GM23338 (cell line): ENCODE measurements at regions not wholly inside any gene's neighbourhood (a gene's known extent, or its start where the extent isn't known, plus 50 kb on each side); places are given as distances from the start of the nearest gene placed in this dataset.

Source experiments
- CREB1 ChIP-seq: fragments of 250-450 bp; sonication (Bioruptor Pico); IDR thresholded peaks from 2 replicates; pipeline ENCODE4 v1.5.0; 2020; ENCODE audit warnings: low read depth, mild to moderate bottlenecking, moderate library complexity
- EZH2 ChIP-seq: fragments of 200-600 bp; sonication (generic); IDR thresholded peaks from one replicate; pipeline ENCODE4 v1.8.0; 2017; ENCODE audit warnings: antibody characterized with exemption, mild to moderate bottlenecking, low read depth; ENCODE audit not compliant: unreplicated experiment
- EZH2phosphoT487 ChIP-seq: fragments of 200-600 bp; sonication (generic); IDR thresholded peaks from one replicate; pipeline ENCODE4 v1.8.1; 2018; ENCODE audit warnings: antibody characterized with exemption; ENCODE audit not compliant: unreplicated experiment
- JUNB ChIP-seq: IDR thresholded peaks from one replicate; pipeline ENCODE4 v1.6.1; 2016; ENCODE audit warnings: antibody characterized with exemption; ENCODE audit not compliant: unreplicated experiment
- NANOG ChIP-seq: IDR thresholded peaks from 2 replicates; pipeline ENCODE4 v1.6.1; 2016; ENCODE audit warnings: antibody characterized with exemption, borderline replicate concordance
- POLR2AphosphoS5 ChIP-seq: IDR thresholded peaks from 2 replicates; pipeline ENCODE4 v1.6.1; 2016; ENCODE audit warnings: antibody characterized with exemption, low read depth
- ZNF114 ChIP-seq: fragments of 250-450 bp; sonication (Bioruptor Pico); IDR thresholded peaks from 2 replicates; pipeline ENCODE4 v1.5.0; 2020; ENCODE audit warnings: mild to moderate bottlenecking, moderate library complexity
- ZNF331 ChIP-seq: fragments of 250-450 bp; sonication (Bioruptor Pico); IDR thresholded peaks from 2 replicates; pipeline ENCODE4 v1.5.0; 2020; ENCODE audit warnings: low read depth, mild to moderate bottlenecking, moderate library complexity
- TF ChIP-seq, protein P1 (sequence below), 2 experiments: fragments of 200-600 bp in 1 of 2; sonication (generic) in 1 of 2; conservative IDR thresholded peaks; 2 replicates each; pipeline versions ENCODE4 v1.5.1 to v1.6.1; 2016 to 2017; ENCODE audit warnings: antibody characterized with exemption in 2 of 2, low read depth in 2 of 2, mild to moderate bottlenecking in 2 of 2, moderate library complexity in 1 of 2
- TF ChIP-seq, protein P2 (sequence below): IDR thresholded peaks from one replicate; pipeline ENCODE4 v1.6.1; 2018; ENCODE audit warnings: antibody characterized with exemption; ENCODE audit not compliant: unreplicated experiment
- TF ChIP-seq, protein P3 (sequence below): IDR thresholded peaks from 2 replicates; pipeline ENCODE4 v1.6.1; 2016; ENCODE audit warnings: antibody characterized with exemption
- TF ChIP-seq, protein P4 (sequence below): fragments of 250-450 bp; sonication (Bioruptor Pico); IDR thresholded peaks from 2 replicates; pipeline ENCODE4 v1.5.0; 2020; ENCODE audit warnings: mild to moderate bottlenecking, moderate library complexity

DNA sequence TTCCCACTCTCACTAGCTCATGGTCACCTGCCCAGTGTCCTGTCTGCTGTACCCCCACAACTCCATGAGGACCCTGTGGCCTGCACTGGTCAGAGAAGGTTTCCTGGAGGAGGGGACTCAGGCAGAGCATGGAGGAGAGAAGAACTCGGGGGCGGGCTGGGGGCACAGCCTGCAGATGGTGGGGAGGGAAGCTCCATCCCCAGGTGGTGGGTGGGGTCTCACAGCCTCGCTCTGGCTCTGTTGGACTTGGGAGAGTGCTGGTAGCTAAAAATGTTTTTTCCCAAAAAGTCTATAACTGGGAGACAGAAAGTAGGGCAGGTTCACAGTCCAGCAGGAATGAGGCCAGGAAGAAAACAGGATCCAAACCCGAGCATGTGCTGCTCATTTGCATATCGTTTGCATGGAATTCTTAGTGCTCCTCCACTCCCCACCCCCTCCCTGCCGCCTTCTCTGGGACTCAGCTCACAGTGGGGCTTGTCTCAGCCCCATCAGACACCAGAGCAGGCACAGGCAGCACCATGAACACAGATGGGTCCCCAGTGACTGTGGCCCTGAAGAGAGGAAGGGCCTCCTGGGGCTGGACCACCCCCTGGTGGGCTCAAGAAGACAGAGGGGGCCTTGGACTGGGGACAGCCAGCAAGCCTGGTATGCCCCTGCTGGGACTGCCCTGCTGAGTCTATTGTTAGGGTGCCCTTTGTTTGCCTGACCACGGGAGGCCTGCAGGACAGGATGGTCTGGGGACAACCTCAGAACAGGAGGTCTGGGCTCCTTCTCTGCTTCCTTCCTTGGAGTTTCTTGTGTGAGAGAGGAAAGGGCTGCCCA, 67.0 kb upstream of the SFSWAP start:
- TF ChIP-seq, protein P1, sequence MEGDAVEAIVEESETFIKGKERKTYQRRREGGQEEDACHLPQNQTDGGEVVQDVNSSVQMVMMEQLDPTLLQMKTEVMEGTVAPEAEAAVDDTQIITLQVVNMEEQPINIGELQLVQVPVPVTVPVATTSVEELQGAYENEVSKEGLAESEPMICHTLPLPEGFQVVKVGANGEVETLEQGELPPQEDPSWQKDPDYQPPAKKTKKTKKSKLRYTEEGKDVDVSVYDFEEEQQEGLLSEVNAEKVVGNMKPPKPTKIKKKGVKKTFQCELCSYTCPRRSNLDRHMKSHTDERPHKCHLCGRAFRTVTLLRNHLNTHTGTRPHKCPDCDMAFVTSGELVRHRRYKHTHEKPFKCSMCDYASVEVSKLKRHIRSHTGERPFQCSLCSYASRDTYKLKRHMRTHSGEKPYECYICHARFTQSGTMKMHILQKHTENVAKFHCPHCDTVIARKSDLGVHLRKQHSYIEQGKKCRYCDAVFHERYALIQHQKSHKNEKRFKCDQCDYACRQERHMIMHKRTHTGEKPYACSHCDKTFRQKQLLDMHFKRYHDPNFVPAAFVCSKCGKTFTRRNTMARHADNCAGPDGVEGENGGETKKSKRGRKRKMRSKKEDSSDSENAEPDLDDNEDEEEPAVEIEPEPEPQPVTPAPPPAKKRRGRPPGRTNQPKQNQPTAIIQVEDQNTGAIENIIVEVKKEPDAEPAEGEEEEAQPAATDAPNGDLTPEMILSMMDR (conservative IDR thresholded peaks at IDR 0.05; ENCODE audit: low read depth in 2 of 2), result no peak
- TF ChIP-seq, protein P2, sequence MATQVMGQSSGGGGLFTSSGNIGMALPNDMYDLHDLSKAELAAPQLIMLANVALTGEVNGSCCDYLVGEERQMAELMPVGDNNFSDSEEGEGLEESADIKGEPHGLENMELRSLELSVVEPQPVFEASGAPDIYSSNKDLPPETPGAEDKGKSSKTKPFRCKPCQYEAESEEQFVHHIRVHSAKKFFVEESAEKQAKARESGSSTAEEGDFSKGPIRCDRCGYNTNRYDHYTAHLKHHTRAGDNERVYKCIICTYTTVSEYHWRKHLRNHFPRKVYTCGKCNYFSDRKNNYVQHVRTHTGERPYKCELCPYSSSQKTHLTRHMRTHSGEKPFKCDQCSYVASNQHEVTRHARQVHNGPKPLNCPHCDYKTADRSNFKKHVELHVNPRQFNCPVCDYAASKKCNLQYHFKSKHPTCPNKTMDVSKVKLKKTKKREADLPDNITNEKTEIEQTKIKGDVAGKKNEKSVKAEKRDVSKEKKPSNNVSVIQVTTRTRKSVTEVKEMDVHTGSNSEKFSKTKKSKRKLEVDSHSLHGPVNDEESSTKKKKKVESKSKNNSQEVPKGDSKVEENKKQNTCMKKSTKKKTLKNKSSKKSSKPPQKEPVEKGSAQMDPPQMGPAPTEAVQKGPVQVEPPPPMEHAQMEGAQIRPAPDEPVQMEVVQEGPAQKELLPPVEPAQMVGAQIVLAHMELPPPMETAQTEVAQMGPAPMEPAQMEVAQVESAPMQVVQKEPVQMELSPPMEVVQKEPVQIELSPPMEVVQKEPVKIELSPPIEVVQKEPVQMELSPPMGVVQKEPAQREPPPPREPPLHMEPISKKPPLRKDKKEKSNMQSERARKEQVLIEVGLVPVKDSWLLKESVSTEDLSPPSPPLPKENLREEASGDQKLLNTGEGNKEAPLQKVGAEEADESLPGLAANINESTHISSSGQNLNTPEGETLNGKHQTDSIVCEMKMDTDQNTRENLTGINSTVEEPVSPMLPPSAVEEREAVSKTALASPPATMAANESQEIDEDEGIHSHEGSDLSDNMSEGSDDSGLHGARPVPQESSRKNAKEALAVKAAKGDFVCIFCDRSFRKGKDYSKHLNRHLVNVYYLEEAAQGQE, result no peak
- TF ChIP-seq EZH2phosphoT487 (no peak), POLR2AphosphoS5 (no peak), NANOG (no peak), CREB1 (CRISPR knock-in tag) (no peak), EZH2 (no peak), ZNF331 (no peak), JUNB (no peak), ZNF114 (CRISPR knock-in tag) (no peak)
- TF ChIP-seq, protein P3, sequence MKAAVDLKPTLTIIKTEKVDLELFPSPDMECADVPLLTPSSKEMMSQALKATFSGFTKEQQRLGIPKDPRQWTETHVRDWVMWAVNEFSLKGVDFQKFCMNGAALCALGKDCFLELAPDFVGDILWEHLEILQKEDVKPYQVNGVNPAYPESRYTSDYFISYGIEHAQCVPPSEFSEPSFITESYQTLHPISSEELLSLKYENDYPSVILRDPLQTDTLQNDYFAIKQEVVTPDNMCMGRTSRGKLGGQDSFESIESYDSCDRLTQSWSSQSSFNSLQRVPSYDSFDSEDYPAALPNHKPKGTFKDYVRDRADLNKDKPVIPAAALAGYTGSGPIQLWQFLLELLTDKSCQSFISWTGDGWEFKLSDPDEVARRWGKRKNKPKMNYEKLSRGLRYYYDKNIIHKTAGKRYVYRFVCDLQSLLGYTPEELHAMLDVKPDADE, result no peak
- TF ChIP-seq, protein P4, sequence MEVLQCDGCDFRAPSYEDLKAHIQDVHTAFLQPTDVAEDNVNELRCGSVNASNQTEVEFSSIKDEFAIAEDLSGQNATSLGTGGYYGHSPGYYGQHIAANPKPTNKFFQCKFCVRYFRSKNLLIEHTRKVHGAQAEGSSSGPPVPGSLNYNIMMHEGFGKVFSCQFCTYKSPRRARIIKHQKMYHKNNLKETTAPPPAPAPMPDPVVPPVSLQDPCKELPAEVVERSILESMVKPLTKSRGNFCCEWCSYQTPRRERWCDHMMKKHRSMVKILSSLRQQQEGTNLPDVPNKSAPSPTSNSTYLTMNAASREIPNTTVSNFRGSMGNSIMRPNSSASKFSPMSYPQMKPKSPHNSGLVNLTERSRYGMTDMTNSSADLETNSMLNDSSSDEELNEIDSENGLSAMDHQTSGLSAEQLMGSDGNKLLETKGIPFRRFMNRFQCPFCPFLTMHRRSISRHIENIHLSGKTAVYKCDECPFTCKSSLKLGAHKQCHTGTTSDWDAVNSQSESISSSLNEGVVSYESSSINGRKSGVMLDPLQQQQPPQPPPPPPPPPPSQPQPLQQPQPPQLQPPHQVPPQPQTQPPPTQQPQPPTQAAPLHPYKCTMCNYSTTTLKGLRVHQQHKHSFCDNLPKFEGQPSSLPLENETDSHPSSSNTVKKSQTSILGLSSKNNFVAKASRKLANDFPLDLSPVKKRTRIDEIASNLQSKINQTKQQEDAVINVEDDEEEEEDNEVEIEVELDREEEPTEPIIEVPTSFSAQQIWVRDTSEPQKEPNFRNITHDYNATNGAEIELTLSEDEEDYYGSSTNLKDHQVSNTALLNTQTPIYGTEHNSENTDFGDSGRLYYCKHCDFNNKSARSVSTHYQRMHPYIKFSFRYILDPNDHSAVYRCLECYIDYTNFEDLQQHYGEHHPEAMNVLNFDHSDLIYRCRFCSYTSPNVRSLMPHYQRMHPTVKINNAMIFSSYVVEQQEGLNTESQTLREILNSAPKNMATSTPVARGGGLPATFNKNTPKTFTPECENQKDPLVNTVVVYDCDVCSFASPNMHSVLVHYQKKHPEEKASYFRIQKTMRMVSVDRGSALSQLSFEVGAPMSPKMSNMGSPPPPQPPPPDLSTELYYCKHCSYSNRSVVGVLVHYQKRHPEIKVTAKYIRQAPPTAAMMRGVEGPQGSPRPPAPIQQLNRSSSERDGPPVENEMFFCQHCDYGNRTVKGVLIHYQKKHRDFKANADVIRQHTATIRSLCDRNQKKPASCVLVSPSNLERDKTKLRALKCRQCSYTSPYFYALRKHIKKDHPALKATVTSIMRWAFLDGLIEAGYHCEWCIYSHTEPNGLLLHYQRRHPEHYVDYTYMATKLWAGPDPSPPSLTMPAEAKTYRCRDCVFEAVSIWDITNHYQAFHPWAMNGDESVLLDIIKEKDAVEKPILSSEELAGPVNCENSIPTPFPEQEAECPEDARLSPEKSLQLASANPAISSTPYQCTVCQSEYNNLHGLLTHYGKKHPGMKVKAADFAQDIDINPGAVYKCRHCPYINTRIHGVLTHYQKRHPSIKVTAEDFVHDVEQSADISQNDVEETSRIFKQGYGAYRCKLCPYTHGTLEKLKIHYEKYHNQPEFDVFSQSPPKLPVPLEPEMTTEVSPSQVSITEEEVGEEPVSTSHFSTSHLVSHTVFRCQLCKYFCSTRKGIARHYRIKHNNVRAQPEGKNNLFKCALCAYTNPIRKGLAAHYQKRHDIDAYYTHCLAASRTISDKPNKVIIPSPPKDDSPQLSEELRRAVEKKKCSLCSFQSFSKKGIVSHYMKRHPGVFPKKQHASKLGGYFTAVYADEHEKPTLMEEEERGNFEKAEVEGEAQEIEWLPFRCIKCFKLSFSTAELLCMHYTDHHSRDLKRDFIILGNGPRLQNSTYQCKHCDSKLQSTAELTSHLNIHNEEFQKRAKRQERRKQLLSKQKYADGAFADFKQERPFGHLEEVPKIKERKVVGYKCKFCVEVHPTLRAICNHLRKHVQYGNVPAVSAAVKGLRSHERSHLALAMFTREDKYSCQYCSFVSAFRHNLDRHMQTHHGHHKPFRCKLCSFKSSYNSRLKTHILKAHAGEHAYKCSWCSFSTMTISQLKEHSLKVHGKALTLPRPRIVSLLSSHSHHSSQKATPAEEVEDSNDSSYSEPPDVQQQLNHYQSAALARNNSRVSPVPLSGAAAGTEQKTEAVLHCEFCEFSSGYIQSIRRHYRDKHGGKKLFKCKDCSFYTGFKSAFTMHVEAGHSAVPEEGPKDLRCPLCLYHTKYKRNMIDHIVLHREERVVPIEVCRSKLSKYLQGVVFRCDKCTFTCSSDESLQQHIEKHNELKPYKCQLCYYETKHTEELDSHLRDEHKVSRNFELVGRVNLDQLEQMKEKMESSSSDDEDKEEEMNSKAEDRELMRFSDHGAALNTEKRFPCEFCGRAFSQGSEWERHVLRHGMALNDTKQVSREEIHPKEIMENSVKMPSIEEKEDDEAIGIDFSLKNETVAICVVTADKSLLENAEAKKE, result no peak
